HG03432 (cell line): ENCODE measurements at regions not wholly inside any gene's neighbourhood (a gene's known extent, or its start where the extent isn't known, plus 50 kb on each side); places are given as distances from the start of the nearest gene placed in this dataset.
A peak's percentile ranks its signal among the peaks of the same experiment; 100 is the strongest.
"Not testable (repeated sequence)": the region's sequence is repeated elsewhere in the genome, so short reads cannot be mapped to it uniquely, and the experiment has no call there.

Source experiments
- ATAC-seq: cut with Tn5 transposase; IDR thresholded peaks from one replicate; pipeline ENCODE4 v1.9.1; 2021; ENCODE audit warnings: mild to moderate bottlenecking, moderate library complexity; ENCODE audit not compliant: unreplicated experiment

DNA sequence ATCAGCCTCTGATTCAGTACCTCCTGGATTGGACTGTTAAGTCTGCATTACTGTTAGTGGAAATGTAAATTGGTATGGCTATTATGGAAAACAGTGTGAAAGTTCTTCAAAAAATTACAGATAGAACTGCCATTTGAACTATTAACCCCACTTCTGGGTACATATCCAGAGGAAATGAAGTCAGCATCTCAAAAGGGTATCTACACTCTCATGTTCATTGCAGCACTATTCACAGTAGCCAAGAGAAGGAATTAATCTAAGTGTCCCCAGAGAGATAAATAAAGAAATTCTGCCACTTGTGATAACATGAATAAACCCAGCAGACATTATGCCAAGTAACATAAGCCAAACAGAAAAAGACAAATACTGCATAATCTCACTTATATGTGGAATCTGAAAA, 676.0 kb downstream of the PLA2G4A start:
- ATAC-seq = no peak

DNA sequence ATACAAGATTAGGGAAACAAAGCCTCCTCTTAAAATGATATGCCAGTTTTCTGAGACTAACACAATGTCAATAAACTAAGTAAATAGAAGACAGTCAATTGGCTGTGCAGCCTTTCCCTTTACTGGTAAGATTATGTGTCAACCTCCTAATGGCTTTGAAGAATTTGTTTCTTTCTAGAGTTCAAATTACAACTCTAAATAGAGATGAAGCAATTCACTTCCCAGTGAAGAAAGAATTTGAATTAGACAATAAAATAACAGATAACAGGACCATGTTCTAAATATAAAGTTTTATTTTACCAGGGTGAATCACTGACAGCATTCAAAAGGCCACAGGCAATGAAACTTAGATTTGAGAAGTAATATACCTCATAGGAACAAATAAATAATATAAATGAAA, 680.3 kb downstream of the PLA2G4A start:
- ATAC-seq = no peak

GRCh38 chr1:187513190-187513589, 684.4 kb downstream of the PLA2G4A start:
- ATAC-seq = no peak

DNA sequence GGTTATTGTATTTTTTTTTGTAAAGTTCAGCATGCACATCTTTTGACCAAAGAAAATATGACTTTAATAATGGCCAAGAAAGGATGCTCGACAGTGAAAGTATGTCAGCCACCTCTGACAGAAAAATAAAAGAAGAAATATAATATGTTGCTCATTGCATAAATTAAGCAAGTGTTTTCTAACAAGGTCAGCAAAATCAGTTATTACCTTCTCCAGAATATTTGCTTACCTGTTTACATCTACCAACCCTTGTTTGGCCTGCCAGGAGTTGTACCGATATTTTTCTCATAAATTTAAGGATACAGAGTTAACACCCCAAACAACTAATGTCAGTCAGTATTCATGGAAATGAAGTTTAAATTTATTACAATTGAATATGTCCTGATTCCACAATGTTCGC, 685.4 kb downstream of the PLA2G4A start:
- ATAC-seq = no peak

DNA sequence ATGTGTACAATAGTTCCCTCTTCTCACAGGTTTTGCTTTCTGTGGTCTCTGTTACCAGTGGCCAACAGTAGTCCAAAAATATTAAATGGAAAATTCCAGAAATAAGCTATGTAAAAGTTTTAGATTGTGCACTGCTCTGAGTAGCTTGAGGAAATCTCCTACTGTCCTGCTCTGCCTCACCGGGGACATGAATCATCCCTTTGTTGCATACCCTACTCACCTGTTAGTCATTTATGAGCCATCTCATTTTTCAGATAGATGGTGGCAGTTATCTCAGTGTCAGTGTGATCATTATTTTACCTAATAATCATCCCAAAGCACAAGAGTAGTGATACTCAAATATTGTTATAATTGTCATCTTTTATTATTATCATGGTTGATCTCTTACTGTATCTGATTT, 688.1 kb downstream of the PLA2G4A start:
- ATAC-seq = no peak

DNA sequence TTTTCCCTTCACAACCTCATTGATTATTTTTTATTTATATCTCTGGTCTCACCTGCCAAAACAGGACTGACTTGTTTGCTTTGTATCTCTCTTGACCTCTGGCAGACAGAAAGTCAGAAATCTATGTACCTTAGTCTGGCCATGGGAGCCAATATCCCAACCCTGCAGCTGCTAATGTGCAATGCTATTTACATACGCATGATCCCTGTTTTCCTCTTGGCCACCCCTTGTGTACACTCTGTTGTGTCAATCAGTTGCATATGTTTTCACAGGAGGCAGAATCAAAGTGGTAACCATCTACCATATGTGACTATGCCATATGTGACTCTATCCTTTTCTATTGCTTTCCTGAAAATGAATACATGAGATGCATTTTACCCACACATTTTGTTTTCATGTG, 688.8 kb downstream of the PLA2G4A start:
- no peak for ATAC-seq

DNA sequence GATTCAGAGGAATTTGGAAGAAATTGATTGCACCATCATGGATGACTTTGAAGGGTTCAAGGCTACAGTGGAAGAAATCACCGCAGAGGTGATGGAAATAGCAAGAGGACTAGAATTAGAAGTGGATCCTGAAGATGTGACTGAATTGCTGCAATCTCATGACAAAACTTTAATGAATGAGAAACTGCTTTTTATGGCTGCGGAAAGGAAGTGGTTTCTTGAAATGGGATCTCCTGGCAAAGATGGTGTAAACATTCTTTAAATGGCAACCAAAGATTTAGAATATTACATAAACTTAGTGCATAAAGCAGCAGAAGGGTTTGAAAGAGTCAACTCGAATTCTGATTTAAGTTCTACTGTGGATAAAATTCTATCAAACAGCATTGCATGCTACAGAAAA, 698.6 kb downstream of the PLA2G4A start:
- no peak for ATAC-seq

- no peak for ATAC-seq
Observed at GRCh38 chr1:187537936-187538335, 709.2 kb downstream of the PLA2G4A start.

DNA sequence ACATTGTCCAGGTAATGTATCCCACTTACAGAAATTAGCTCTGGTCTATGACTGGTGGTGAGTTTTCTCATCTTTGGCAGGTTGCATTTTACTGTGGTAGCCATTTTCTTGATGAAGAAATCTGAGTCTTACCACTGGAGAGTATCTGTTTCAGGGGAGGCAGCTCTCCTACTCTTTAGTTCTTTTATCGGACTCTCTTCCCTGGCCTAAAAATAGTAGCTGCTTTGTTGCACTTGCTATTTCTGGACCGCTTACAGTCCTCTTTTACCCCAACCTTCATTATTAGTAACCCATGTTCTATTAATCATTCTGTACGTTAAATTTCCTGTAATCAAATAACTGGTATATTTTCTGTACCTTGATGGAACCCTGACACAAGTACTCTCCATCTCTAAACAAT, 720.8 kb downstream of the PLA2G4A start:
- ATAC-seq = no peak

DNA sequence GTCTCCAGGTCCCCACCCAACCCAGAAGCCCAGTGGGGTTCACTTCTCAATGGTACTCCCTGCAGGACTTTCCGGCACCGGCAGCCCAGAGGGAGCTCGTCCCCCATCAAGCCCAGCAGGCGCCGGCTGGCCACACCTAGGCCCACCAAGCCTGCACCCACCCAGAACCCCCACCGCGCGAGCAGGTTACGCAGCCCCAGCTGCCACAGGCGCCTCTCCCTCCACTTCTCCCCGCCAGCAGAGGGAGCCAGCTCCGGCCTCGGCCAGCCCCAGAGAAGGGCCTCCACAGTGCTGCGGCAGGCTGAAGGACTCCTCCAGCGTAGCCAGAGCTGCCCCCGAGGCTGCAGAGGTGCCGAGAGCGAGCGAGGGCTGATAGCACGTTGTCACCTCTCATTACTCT, 722.3 kb downstream of the PLA2G4A start:
- no peak for ATAC-seq

GRCh38 chr1:187563191-187563590, 734.4 kb downstream of the PLA2G4A start:
- ATAC-seq = no peak

- ATAC-seq = no peak
Observed at GRCh38 chr1:187566354-187566753, 737.6 kb downstream of the PLA2G4A start.

DNA sequence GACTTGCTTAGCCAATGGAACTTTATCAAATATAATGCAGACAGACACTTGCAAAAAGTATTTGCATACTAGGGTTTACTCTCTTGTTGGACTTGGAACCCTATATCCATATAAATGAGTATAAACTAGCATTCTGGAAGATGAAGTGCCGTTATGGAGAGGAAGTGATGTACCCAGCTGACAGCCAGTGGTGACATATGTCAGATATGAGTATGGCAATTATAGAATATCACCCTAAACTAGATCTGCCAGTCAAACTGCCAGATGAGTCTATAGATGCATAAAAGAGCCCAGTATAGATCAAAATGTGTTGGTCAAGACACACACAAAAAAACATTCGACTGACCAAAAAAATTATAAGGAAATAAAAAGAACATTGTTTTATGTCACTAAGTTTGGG, 739.3 kb downstream of the PLA2G4A start:
- ATAC-seq = no peak

DNA sequence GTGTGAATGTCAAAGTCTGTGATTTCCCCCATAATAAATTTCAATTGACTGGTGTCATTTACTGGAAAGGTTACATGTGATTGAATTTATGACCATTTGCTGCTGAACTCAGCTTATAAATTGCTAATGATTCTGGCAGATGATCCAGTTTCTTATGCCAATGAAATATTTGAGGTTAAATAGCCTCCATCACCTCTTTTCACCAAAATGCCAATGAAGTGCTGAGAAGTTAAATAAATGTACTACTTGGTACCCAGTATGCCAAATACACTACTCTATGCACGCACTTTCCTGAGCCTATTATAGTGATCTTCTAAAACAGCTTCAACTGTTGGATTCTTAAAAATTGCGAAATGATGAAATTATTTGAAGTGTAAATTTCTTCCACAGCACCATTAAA, 741.4 kb downstream of the PLA2G4A start:
- ATAC-seq = no peak

- ATAC-seq = no peak
Observed at GRCh38 chr1:187577610-187578009, 748.9 kb downstream of the PLA2G4A start.

GRCh38 chr1:187588917-187589316, 760.2 kb downstream of the PLA2G4A start:
- no peak for ATAC-seq

GRCh38 chr1:187605736-187606135, 777.0 kb downstream of the PLA2G4A start:
- ATAC-seq = no peak

- not testable (repeated sequence) for ATAC-seq
Observed at GRCh38 chr1:187615853-187616735, 787.3 kb downstream of the PLA2G4A start.

GRCh38 chr1:187616830-187617229, 788.1 kb downstream of the PLA2G4A start:
- ATAC-seq = not testable (repeated sequence)

DNA sequence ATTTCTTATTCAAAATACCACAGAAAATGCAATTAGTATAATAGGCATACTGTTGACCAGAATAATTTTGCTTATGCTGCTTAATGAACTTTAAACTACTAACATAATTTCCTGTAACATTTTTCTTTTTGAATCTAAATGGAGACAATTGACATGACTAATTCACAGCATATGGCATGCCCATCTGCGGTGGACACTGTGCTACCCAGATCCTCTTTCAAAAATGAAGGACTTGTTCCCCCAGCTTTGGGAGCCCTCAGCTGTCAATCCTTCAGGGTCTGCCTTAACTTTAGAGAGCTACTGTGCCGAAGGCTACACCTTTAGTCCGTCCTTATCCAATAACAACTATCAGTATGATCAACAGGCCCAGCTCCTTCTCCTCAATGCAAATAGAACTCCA, 789.0 kb downstream of the PLA2G4A start:
- no peak for ATAC-seq

GRCh38 chr1:187619175-187619574, 790.4 kb downstream of the PLA2G4A start:
- no peak for ATAC-seq

GRCh38 chr1:187621951-187622350, 793.2 kb downstream of the PLA2G4A start:
- ATAC-seq = peak; percentile 82

- peak; percentile 63 for ATAC-seq
Observed at GRCh38 chr1:187622545-187622944, 793.8 kb downstream of the PLA2G4A start.
